IMR-90 (cell line): ENCODE measurements at regions not wholly inside any gene's neighbourhood (a gene's known extent, or its start where the extent isn't known, plus 50 kb on each side); places are given as distances from the start of the nearest gene placed in this dataset.

Experiments
- ATAC-seq: fragments of 200-7000 bp; cut with Tn5 transposase; 2 replicates; pipeline ENCODE4 v1.9.1; 2020; ENCODE audit warnings: low read depth, mild to moderate bottlenecking, moderate library complexity
- BruUV-seq: library from RNA; stranded (reverse); fragments of 400-500 nt; replicated peaks from 2 replicates; lab custom pipeline; 2021; lab: Mats Ljungman, UMichigan
- CTCF ChIA-PET: fragments of 300-600 bp; formaldehyde crosslinking; extraction: SDS; loops from one replicate; lab custom pipeline; 2021; ENCODE audit warnings: antibody characterized with exemption; lab: Yijun Ruan, JAX
- POLR2A ChIA-PET: fragments of 300-600 bp; sonication (Branson Sonifier 250); formaldehyde crosslinking; loops from one replicate; lab custom pipeline; 2022; ENCODE audit warnings: antibody characterized with exemption; ENCODE audit not compliant: unreplicated experiment; lab: Charles Lee
- DNase-seq: peaks from one replicate; pipeline ENCODE4 v3.0.0; 2013
- H2AFZ ChIP-seq: replicated peaks from 2 replicates; pipeline ENCODE3; 2013; ENCODE audit warnings: low read length, mild to moderate bottlenecking; ENCODE audit not compliant: poor library complexity
- H2AK5ac ChIP-seq: 2 replicates; pipeline ENCODE4 v1.6.1; 2013; ENCODE audit warnings: low read depth, low read length, inconsistent platforms
- H2AK9ac ChIP-seq: replicated peaks from 2 replicates; pipeline ENCODE3; 2013; ENCODE audit warnings: mild to moderate bottlenecking, low read depth, low read length, moderate library complexity; ENCODE audit not compliant: poor library complexity
- H2BK120ac ChIP-seq: 2 replicates; pipeline ENCODE4 v1.6.1; 2013; ENCODE audit warnings: low read depth, low read length, inconsistent platforms
- H2BK15ac ChIP-seq: 3 replicates; pipeline ENCODE4 v1.6.1; 2013; ENCODE audit warnings: low read depth, low read length, inconsistent platforms
- H2BK20ac ChIP-seq: 2 replicates; pipeline ENCODE4 v1.6.1; 2013; ENCODE audit warnings: low read depth, mild to moderate bottlenecking, inconsistent platforms, low read length, moderate library complexity
- H2BK5ac ChIP-seq: 2 replicates; pipeline ENCODE4 v1.6.1; 2013; ENCODE audit warnings: mild to moderate bottlenecking, low read depth, low read length, inconsistent platforms; ENCODE audit not compliant: poor library complexity, severe bottlenecking
- H3K14ac ChIP-seq: replicated peaks from 2 replicates; pipeline ENCODE4 v1.6.1; 2013; ENCODE audit warnings: low read depth, low read length, inconsistent platforms
- H3K18ac ChIP-seq: 2 replicates; pipeline ENCODE4 v1.6.1; 2013; ENCODE audit warnings: low read depth, low read length, control low read depth
- H3K23ac ChIP-seq: 2 replicates; pipeline ENCODE4 v1.6.1; 2013; ENCODE audit warnings: low read depth, low read length, inconsistent platforms
- H3K27ac ChIP-seq: 2 replicates; pipeline ENCODE4 v1.5.1; 2013; ENCODE audit warnings: mild to moderate bottlenecking, control low read depth, low read length; ENCODE audit not compliant: insufficient read depth
- H3K27me3 ChIP-seq: 2 replicates; pipeline ENCODE4 v1.6.1; 2013; ENCODE audit warnings: low read length; ENCODE audit not compliant: control insufficient read depth, insufficient read depth
- H3K36me3 ChIP-seq: 2 replicates; pipeline ENCODE4 v1.6.1; 2013; ENCODE audit warnings: low read length, mixed read lengths; ENCODE audit not compliant: control insufficient read depth, insufficient read depth
- H3K4ac ChIP-seq: 2 replicates; pipeline ENCODE4 v1.6.1; 2013; ENCODE audit warnings: low read depth, low read length, inconsistent platforms
- H3K4me1 ChIP-seq: 2 replicates; pipeline ENCODE4 v1.6.1; 2013; ENCODE audit warnings: low read length, mixed read lengths; ENCODE audit not compliant: control insufficient read depth, insufficient read depth
- H3K4me2 ChIP-seq: 2 replicates; pipeline ENCODE4 v1.6.1; 2013; ENCODE audit warnings: low read depth, mild to moderate bottlenecking, control low read depth, low read length, moderate library complexity
- H3K4me3 ChIP-seq: 2 replicates; pipeline ENCODE4 v1.5.1; 2013; ENCODE audit warnings: low read depth, mild to moderate bottlenecking, control low read depth, low read length, moderate library complexity; ENCODE audit not compliant: insufficient read depth
- H3K56ac ChIP-seq: 2 replicates; pipeline ENCODE4 v1.6.1; 2013; ENCODE audit warnings: low read length, inconsistent platforms; ENCODE audit not compliant: insufficient read depth; ENCODE audit errors: extremely low read depth
- H3K79me1 ChIP-seq, 2 experiments: 2 replicates each; pipeline ENCODE4 v1.6.1; 2013; ENCODE audit warnings: low read length in 2 of 2, inconsistent platforms in 1 of 2, low read depth in 1 of 2
- H3K9ac ChIP-seq: 2 replicates; pipeline ENCODE4 v1.6.1; 2013; ENCODE audit warnings: low read depth, low read length, control low read depth
- H3K9me1 ChIP-seq: 2 replicates; pipeline ENCODE4 v1.6.1; 2013; ENCODE audit warnings: low read length, inconsistent platforms; ENCODE audit not compliant: insufficient read depth
- H3K9me3 ChIP-seq: 2 replicates; pipeline ENCODE4 v1.6.1; 2013; ENCODE audit warnings: low read length; ENCODE audit not compliant: control insufficient read depth, insufficient read depth
- H4K20me1 ChIP-seq: 2 replicates; pipeline ENCODE4 v1.6.1; 2013; ENCODE audit warnings: low read length, inconsistent platforms; ENCODE audit not compliant: insufficient read depth
- H4K5ac ChIP-seq: 2 replicates; pipeline ENCODE4 v1.6.1; 2013; ENCODE audit warnings: mild to moderate bottlenecking, low read depth, low read length, control low read depth
- H4K8ac ChIP-seq, 2 experiments: 2 replicates each; pipeline ENCODE4 v1.6.1; 2013; ENCODE audit warnings: low read depth in 2 of 2, low read length in 2 of 2, control low read depth in 1 of 2, inconsistent platforms in 1 of 2
- H4K91ac ChIP-seq: 2 replicates; pipeline ENCODE4 v1.6.1; 2013; ENCODE audit warnings: low read depth, low read length, inconsistent platforms; ENCODE audit not compliant: insufficient read depth
- BHLHE40 ChIP-seq: fragments of 150-350 bp; IDR thresholded peaks from 2 replicates; pipeline ENCODE4 v1.6.1; 2016; ENCODE audit warnings: mild to moderate bottlenecking, low read depth, low read length
- CEBPB ChIP-seq: IDR thresholded peaks from 2 replicates; pipeline ENCODE4 v1.6.1; 2012; ENCODE audit warnings: low read depth, low read length, improper control_type of control experiment
- CTCF ChIP-seq: conservative IDR thresholded peaks from 2 replicates; pipeline ENCODE4 v1.5.1; 2012; ENCODE audit warnings: mild to moderate bottlenecking, low read depth, low read length, improper control_type of control experiment
- ELK1 ChIP-seq: fragments of 150-350 bp; IDR thresholded peaks from 2 replicates; pipeline ENCODE4 v1.6.1; 2016; ENCODE audit warnings: low read depth, mild to moderate bottlenecking, low read length, moderate library complexity, borderline replicate concordance
- FOS ChIP-seq: fragments of 150-350 bp; IDR thresholded peaks from 2 replicates; pipeline ENCODE4 v1.6.1; 2016; ENCODE audit warnings: low read depth, low read length
- MAFK ChIP-seq: IDR thresholded peaks from 2 replicates; pipeline ENCODE4 v1.6.1; 2012; ENCODE audit warnings: low read depth, low read length, improper control_type of control experiment
- MAZ ChIP-seq: IDR thresholded peaks from 2 replicates; pipeline ENCODE4 v1.6.1; 2012; ENCODE audit warnings: low read depth, mild to moderate bottlenecking, low read length, improper control_type of control experiment, moderate library complexity, borderline replicate concordance
- MXI1 ChIP-seq: IDR thresholded peaks from 2 replicates; pipeline ENCODE4 v1.6.1; 2012; ENCODE audit warnings: low read depth, mild to moderate bottlenecking, low read length, moderate library complexity, borderline replicate concordance
- NFE2L2 ChIP-seq: fragments of 150-350 bp; IDR thresholded peaks from 2 replicates; pipeline ENCODE4 v1.6.1; 2016; ENCODE audit warnings: low read depth, mild to moderate bottlenecking, low read length
- POLR2A ChIP-seq: IDR thresholded peaks from 2 replicates; pipeline ENCODE4 v1.6.1; 2012; ENCODE audit warnings: mild to moderate bottlenecking, low read depth, low read length
- RAD21 ChIP-seq: IDR thresholded peaks from 2 replicates; pipeline ENCODE4 v1.6.1; 2012; ENCODE audit warnings: low read length, improper control_type of control experiment
- RCOR1 ChIP-seq: IDR thresholded peaks from 2 replicates; pipeline ENCODE4 v1.6.1; 2012; ENCODE audit warnings: mild to moderate bottlenecking, low read length, improper control_type of control experiment; ENCODE audit not compliant: insufficient replicate concordance
- RFX5 ChIP-seq: IDR thresholded peaks from 2 replicates; pipeline ENCODE4 v1.8.0; 2012; ENCODE audit warnings: low read depth, mild to moderate bottlenecking, low read length, moderate library complexity
- SMC3 ChIP-seq: fragments of 150-350 bp; IDR thresholded peaks from 2 replicates; pipeline ENCODE4 v1.6.1; 2016; ENCODE audit warnings: low read depth, mild to moderate bottlenecking, antibody characterized with exemption, low read length, moderate library complexity
- USF2 ChIP-seq: fragments of 150-350 bp; IDR thresholded peaks from 2 replicates; pipeline ENCODE4 v1.6.1; 2017; ENCODE audit warnings: mild to moderate bottlenecking, antibody characterized with exemption, low read length, low read depth
- WGBS, 2 experiments: methylation state at CpG; one replicate each; pipeline versions ENCODE4 v1.1.5 to v1.1.7; 2013; ENCODE audit warnings: missing lambda C conversion rate in 2 of 2; ENCODE audit not compliant: insufficient read length in 1 of 2; ENCODE audit errors: extremely low coverage in 2 of 2; 5-methylcytosine and 5-hydroxymethylcytosine counted together
- dilution Hi-C: fragments of 300-500 bp; cut with HindIII; formaldehyde crosslinking; loops from one replicate; pipeline ENCODE4 v1.14.3; 2018; ENCODE audit warnings: low sequenced_read_pairs; ENCODE audit not compliant: unreplicated experiment
- in situ Hi-C: fragments of 300-500 bp; cut with MboI; formaldehyde crosslinking; loops from 3 replicates; pipeline ENCODE4 v1.14.3; 2019; ENCODE audit warnings: low sequenced_read_pairs, inconsistent platforms, mixed read lengths
- intact Hi-C: fragments of 100-400 bp; cut with micrococcal nuclease; formaldehyde crosslinking; loops from 2 replicates; pipeline ENCODE4 v1.10.0; 2022

- TF ChIP-seq BHLHE40: no peak
- no peak for TF ChIP-seq POLR2A
- no peak for TF ChIP-seq MAZ
These were observed 198.3 kb upstream of the OTX2 start (continued) for GRCh38 chr14:57008534-57008933.

GRCh38 chr14:56998728-56999127 lies 188.4 kb upstream of the OTX2 start:
- dilution Hi-C loops: no loop called here
- no TSS peak for BruUV-seq

More at GRCh38 chr14:56998728-56999127, 188.4 kb upstream of the OTX2 start:
- Histone ChIP-seq H3K4me3 (no peak overlapping the region), H3K4me1 (no peaks in the 10 kb centered on the region), H3K27ac (no peak overlapping the region), H2BK15ac (no peak overlapping the region), H2AK9ac (no peak overlapping the region), H3K56ac (no peak overlapping the region), H2AK5ac (no peak overlapping the region), H4K5ac (no peak overlapping the region), H3K36me3 (no peaks in the 10 kb centered on the region), H3K23ac (no peak overlapping the region), H4K91ac (no peak overlapping the region), H3K9me3 (peaks cover 8% of the 10 kb centered on the region), H4K8ac (no peak overlapping the region), H2BK120ac (no peak overlapping the region), H3K27me3 (no peaks in the 10 kb centered on the region), H3K9ac (no peak overlapping the region), H3K4ac (no peak overlapping the region), H3K18ac (no peak overlapping the region), H4K20me1 (no peaks in the 10 kb centered on the region), H3K4me2 (no peak overlapping the region), H3K79me1 (no peaks in the 10 kb centered on the region), H3K9me1 (no peaks in the 10 kb centered on the region), H2BK5ac (no peak overlapping the region), H2BK20ac (no peak overlapping the region), H3K14ac (no peak overlapping the region), H2AFZ (no peak overlapping the region)
- ChIA-PET CTCF (no interaction called here), POLR2A (no interaction called here)
- no peak for TF ChIP-seq RFX5
- no peak for TF ChIP-seq CEBPB
- no peak for TF ChIP-seq MXI1
- no peak for TF ChIP-seq MAFK
- no peak for TF ChIP-seq ELK1
- no peak for TF ChIP-seq RCOR1
- TF ChIP-seq MAZ: no peak
- no peak for TF ChIP-seq FOS
- TF ChIP-seq USF2: no peak
- no peak for TF ChIP-seq RAD21
- no peak for TF ChIP-seq CTCF
- TF ChIP-seq POLR2A: no peak
- no peak for TF ChIP-seq NFE2L2
- no peak for TF ChIP-seq SMC3
- no peak for TF ChIP-seq BHLHE40
- ATAC-seq: no peak
- intact Hi-C loops (no loop called here), in situ Hi-C loops (no loop called here)
- WGBS, 2 experiments: no CpG with 5 or more reads among the region's 1 CpG
- no peak for DNase-seq
